ENCODE measurements at regions not wholly inside any gene's neighbourhood (a gene's known extent, or its start where the extent isn't known, plus 50 kb on each side); places are given as distances from the start of the nearest gene placed in this dataset.

- POLR2A ChIA-PET = no interaction called here
- no peak overlapping the region for H3K4me3 ChIP-seq (ENCODE audit: low read depth, low read length)
- H3K36me3 ChIP-seq (ENCODE audit: control insufficient read depth, insufficient read depth, low read length) = no peaks in the 10 kb centered on the region
- TF ChIP-seq CTCF (IDR thresholded peaks at IDR 0.05; ENCODE audit: insufficient read depth, low read depth, low read length) = no peak
- DNase-seq (ENCODE audit: low read depth) = no peak
- CTCF ChIA-PET = no interaction called here
- H3K27me3 ChIP-seq (ENCODE audit: control insufficient read depth, insufficient read depth, low read length) = no peaks in the 10 kb centered on the region; the same call in 1 of the 2 replicates
Observed at GRCh38 chr1:30650968-30651320, 72.4 kb downstream of the MATN1 start.

GRCh38 chr1:30650038-30650967 lies 73.1 kb downstream of the MATN1 start:
- ChIA-PET POLR2A (no interaction called here), CTCF (no interaction called here)
- DNase-seq (ENCODE audit: low read depth) = no peak
- TF ChIP-seq CTCF (IDR thresholded peaks at IDR 0.05; ENCODE audit: insufficient read depth, low read depth, low read length) = no peak
- no peaks in the 10 kb centered on the region; the same call in 1 of the 2 replicates for H3K27me3 ChIP-seq (ENCODE audit: control insufficient read depth, insufficient read depth, low read length)
- no peaks in the 10 kb centered on the region for H3K36me3 ChIP-seq (ENCODE audit: control insufficient read depth, insufficient read depth, low read length)
- H3K4me3 ChIP-seq (ENCODE audit: low read depth, low read length) = no peak overlapping the region

- no peak overlapping the region for H3K4me3 ChIP-seq (ENCODE audit: low read depth, low read length)
- CTCF ChIA-PET = no interaction called here
- no peak for TF ChIP-seq CTCF (IDR thresholded peaks at IDR 0.05; ENCODE audit: insufficient read depth, low read depth, low read length)
Observed at GRCh38 chr1:30649321-30649991, 73.9 kb downstream of the MATN1 start.

GRCh38 chr1:30648408-30649000 lies 74.9 kb downstream of the MATN1 start:
- TF ChIP-seq CTCF (IDR thresholded peaks at IDR 0.05; ENCODE audit: insufficient read depth, low read depth, low read length) = no peak
- no peaks in the 10 kb centered on the region; the same call in 1 of the 2 replicates for H3K27me3 ChIP-seq (ENCODE audit: control insufficient read depth, insufficient read depth, low read length)
- no peak overlapping the region for H3K4me3 ChIP-seq (ENCODE audit: low read depth, low read length)
- H3K36me3 ChIP-seq (ENCODE audit: control insufficient read depth, insufficient read depth, low read length) = no peaks in the 10 kb centered on the region
- DNase-seq (ENCODE audit: low read depth) = no peak
- CTCF ChIA-PET = no interaction called here
- POLR2A ChIA-PET = no interaction called here

More at GRCh38 chr1:30649321-30649991, 73.9 kb downstream of the MATN1 start:
- no peaks in the 10 kb centered on the region for H3K36me3 ChIP-seq (ENCODE audit: control insufficient read depth, insufficient read depth, low read length)
- no peaks in the 10 kb centered on the region; the same call in 1 of the 2 replicates for H3K27me3 ChIP-seq (ENCODE audit: control insufficient read depth, insufficient read depth, low read length)
- no peak for DNase-seq (ENCODE audit: low read depth)
- POLR2A ChIA-PET = no interaction called here

GRCh38 chr1:30645807-30646206 lies 77.6 kb downstream of the MATN1 start:
- ChIA-PET CTCF (no interaction called here), POLR2A (no interaction called here)
- no peaks in the 10 kb centered on the region for H3K36me3 ChIP-seq (ENCODE audit: control insufficient read depth, insufficient read depth, low read length)
- DNase-seq (ENCODE audit: low read depth) = no peak
- H3K27me3 ChIP-seq (ENCODE audit: control insufficient read depth, insufficient read depth, low read length) = no peaks in the 10 kb centered on the region; the same call in 1 of the 2 replicates
- TF ChIP-seq CTCF (IDR thresholded peaks at IDR 0.05; ENCODE audit: insufficient read depth, low read depth, low read length) = no peak
- H3K4me3 ChIP-seq (ENCODE audit: low read depth, low read length) = no peak overlapping the region

All from BJ (cell line).